ENCODE measurements at regions not wholly inside any gene's neighbourhood (a gene's known extent, or its start where the extent isn't known, plus 50 kb on each side); places are given as distances from the start of the nearest gene placed in this dataset.
"Not testable (repeated sequence)": the region's sequence is repeated elsewhere in the genome, so short reads cannot be mapped to it uniquely, and the experiment has no call there.

DNA sequence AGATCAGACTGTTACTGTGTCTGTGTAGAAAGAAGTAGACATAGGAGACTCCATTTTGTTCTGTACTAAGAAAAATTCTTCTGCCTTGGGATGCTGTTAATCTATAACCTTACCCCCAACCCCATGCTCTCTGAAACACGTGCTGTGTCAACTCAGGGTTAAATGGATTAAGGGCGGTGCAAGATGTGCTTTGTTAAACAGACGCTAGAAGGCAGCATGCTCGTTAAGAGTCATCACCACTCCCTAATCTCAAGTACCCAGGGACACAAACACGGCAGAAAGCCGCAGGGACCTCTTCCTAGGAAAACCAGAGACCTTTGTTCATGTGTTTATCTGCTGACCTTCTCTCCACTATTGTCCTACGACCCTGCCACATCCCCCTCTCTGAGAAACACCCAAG, 137.0 kb upstream of the PROKR2 start:
- TF ChIP-seq, protein P1, sequence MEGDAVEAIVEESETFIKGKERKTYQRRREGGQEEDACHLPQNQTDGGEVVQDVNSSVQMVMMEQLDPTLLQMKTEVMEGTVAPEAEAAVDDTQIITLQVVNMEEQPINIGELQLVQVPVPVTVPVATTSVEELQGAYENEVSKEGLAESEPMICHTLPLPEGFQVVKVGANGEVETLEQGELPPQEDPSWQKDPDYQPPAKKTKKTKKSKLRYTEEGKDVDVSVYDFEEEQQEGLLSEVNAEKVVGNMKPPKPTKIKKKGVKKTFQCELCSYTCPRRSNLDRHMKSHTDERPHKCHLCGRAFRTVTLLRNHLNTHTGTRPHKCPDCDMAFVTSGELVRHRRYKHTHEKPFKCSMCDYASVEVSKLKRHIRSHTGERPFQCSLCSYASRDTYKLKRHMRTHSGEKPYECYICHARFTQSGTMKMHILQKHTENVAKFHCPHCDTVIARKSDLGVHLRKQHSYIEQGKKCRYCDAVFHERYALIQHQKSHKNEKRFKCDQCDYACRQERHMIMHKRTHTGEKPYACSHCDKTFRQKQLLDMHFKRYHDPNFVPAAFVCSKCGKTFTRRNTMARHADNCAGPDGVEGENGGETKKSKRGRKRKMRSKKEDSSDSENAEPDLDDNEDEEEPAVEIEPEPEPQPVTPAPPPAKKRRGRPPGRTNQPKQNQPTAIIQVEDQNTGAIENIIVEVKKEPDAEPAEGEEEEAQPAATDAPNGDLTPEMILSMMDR (IDR thresholded peaks at IDR 0.05 in 8 of 11, conservative IDR thresholded peaks at IDR 0.05 in 3 of 11), result not testable (repeated sequence)
- TF ChIP-seq POLR2A (IDR thresholded peaks at IDR 0.05), result not testable (repeated sequence)

Data from spleen (tissue), 7 donors.